ENCODE measurements at regions not wholly inside any gene's neighbourhood (a gene's known extent, or its start where the extent isn't known, plus 50 kb on each side); places are given as distances from the start of the nearest gene placed in this dataset.

DNA sequence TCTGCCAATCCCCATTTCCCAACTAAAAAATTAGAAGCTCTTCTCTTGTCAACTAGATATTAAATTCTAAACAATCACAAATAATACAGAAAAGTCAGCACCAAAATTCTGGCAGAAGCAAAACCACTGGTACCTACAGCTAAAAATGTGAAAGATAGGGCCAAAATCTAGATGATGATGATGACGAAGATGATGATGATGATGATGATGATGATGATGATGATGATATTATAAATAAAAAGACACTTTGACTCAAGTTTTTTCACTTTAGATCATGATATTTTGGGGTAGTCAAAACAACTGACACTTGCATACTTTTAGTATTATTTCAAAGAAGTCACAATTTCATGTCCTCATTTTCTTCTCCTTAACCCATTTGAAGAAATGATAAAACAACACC is 470.1 kb upstream of the NR2F2 start:
- DNase-seq = no peak

DNA sequence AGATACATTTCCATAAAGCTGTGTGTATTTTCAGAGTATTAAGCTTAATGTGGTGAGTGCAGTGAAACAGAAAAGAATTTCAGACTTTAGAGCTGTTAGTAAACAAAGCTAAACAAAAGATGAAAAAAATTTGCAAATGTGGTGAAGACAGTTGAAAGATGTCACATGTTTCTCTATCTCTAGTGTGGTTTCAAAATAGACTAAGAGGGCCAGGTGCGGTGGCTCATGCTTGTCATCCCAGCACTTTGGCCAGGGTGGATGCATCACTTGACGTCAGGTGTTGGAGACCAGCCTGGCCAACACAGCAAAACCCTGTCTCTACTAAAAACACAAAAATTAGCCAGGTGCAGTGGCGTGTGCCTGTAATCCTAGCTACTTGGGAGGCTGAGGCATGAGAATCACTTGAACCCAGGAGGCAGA is 466.0 kb upstream of the NR2F2 start:
- DNase-seq = no peak

GRCh38 chr15:95865330-95865739 is 465.2 kb upstream of the NR2F2 start:
- no peak for DNase-seq

- DNase-seq = no peak
Observed at GRCh38 chr15:95866711-95867440, 463.6 kb upstream of the NR2F2 start.

- no peak for DNase-seq
Observed at GRCh38 chr15:95868450-95868849, 462.1 kb upstream of the NR2F2 start.

GRCh38 chr15:95868970-95869369 is 461.5 kb upstream of the NR2F2 start:
- no peak for DNase-seq

DNA sequence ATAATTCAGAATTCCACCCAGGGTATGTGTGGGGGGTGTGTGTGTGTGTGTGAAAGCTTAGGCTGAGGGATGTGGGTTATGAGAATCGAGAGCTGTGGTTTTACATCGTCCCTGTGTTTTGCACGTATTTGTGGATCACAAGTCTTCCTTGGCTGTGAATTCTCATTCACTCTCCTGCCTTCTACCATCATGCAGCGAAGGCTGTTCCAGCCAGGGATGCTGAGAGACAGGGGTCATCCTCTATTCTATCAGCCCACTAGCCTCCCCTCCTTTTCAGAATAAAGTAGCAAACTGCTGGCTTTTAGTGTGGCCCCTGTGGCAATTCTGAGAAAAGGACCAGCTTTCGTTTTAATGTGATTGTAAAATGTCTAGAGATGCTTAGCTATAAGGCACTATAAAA is 460.6 kb upstream of the NR2F2 start:
- DNase-seq = no peak

DNA sequence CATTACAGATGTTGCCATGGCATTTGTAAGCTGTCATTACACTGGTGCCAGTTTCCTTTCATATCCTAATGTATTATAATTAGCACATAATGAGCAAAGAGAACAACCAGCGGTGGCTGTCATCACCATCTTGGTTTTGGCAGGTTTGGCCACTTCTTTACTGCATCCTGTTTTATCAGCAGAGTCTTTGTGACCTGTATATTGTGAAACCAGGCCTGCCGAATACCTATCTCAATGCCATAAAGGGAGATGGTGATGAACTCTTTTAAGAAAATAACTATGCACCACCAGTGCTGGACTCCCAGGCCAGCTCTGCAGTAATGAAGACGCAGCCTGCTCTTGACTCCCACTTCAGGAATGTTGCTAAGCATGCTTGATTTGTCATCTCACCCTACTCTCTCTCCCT is 458.1 kb upstream of the NR2F2 start:
- DNase-seq = no peak

- no peak for DNase-seq
Observed at GRCh38 chr15:95874637-95875036, 455.9 kb upstream of the NR2F2 start.

DNA sequence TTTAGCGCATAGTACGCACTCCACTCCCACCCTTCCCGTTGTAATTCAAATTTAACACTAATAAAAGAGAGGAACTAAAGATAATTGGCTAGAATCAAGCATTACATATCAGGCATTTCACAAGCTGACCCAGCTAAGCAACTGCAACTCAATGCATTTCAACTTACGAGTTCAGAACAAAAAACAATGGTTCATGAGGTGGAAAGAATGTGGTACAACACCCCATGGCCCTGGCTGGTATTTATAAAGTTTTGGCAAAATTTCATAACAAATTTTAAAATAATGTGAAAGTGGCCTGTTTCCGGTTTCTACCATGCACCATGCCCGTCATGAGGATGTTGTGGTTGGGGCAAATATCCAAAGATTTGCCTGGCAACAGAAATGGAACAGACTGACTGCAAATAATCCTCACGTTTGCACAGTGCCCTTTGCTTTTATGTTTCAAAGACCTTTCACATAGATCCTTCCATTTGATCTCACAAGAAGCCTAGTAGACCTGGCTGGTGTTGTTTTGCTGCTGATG is 455.3 kb upstream of the NR2F2 start:
- peak; percentile 54 for DNase-seq

- DNase-seq = peak; percentile 12
Observed at GRCh38 chr15:95880031-95880570, 450.4 kb upstream of the NR2F2 start.

DNA sequence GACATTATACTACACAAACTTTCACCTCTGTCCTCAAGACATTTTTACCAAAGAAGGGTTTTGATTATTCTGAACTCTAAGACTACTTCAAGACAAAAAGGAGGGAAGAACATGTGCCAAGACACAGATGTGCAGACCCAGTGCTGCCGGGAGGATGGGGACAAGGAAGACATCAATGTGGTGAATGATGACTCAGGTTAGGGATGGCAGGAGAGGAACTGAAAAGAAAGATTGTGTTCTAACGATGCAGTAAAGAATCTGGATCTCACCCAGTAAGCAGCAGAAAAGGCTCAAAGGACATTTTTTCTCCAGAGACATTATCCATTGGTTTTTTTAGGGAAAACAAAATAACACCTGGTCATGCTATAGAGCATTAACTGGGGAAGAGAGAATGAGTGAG is 449.9 kb upstream of the NR2F2 start:
- peak; percentile 3 for DNase-seq

- no peak for DNase-seq
Observed at GRCh38 chr15:95883064-95883463, 447.4 kb upstream of the NR2F2 start.

DNA sequence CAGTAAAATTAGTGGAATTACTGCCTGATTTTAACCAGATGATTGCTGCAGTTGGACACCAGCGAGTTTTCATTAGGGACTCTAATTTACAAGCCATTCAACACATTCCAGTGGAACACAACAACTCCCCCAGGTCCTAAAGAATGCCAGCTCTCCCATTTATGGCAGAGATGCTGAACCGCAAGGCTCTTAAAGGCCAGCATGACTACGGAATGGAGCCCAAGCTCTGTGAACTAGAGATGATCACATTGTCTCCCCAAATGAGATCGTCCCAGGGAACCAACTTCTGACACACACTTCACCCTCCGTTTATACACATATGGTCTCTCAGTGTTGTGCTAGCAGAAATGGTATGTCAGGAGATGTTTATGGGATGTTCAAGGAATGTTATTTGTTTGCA is 446.2 kb upstream of the NR2F2 start:
- no peak for DNase-seq

GRCh38 chr15:95887666-95888390 is 442.7 kb upstream of the NR2F2 start:
- no peak for DNase-seq

DNA sequence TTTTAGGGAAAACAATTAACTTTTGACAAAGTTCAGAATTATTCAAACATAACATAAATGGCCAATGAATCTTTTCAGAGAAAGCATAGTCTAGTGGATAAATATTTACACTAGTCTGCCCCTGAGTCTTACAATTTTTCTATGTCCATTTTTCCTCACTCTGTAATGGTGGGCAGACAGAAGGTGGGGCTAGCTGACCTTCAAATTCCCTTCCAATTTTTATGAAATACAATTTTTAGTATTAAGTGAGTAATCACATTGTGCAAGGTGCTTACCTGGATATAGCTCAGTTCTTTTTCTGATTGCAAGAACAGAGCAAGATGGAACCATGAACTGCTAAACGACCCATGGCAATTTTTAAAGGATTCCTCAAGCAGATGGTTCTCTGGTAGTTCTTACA is 441.7 kb upstream of the NR2F2 start:
- no peak for DNase-seq

GRCh38 chr15:95894407-95894956 is 436.0 kb upstream of the NR2F2 start:
- DNase-seq = no peak

DNA sequence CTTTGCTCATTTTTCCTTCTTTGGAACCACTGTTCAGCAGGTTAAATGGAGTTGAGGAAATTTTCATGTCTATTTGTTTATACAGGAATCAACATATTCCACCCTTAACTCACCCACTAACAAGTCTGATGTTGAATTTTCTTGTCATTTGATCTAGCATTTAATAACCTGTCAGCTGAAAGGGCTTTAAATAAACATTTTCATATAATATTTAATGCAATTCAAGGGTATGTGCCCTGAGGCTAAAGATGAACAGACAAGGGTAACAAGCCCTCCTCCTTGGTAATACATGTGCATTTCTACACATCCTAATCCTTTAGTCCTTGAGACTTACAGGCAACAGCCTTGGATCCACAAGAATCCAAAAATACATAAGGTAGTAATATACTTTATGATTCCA is 435.0 kb upstream of the NR2F2 start:
- DNase-seq = no peak

DNA sequence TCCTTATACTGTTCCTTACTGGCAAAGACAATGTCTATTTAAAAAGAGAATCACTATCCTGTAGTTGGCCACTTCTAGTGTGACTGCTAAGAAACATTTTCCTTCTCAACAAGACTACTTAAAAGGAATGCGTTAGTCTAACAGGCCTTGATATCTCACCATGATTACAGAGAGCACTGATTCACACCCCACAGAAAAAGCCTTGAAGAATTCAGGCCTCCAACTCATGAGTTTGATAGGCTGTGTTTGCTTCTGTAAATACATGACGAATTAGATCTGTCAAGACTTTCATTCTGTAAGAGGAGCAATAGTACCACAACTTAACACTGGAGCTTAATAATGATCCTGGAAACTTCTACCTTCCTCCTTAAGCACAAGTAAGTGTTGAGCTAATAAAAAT is 432.8 kb upstream of the NR2F2 start:
- DNase-seq = no peak

GRCh38 chr15:95898761-95899160 is 431.7 kb upstream of the NR2F2 start:
- DNase-seq = no peak

- no peak for DNase-seq
Observed at GRCh38 chr15:95901271-95901670, 429.2 kb upstream of the NR2F2 start.

- no peak for DNase-seq
Observed at GRCh38 chr15:95902606-95903005, 427.9 kb upstream of the NR2F2 start.

- no peak for DNase-seq
Observed at GRCh38 chr15:95903352-95903751, 427.1 kb upstream of the NR2F2 start.

Data from suppressor macrophage treated with lipopolysaccharide for 4 hours (primary cell).